DND-41 (cell line): ENCODE measurements at regions not wholly inside any gene's neighbourhood (a gene's known extent, or its start where the extent isn't known, plus 50 kb on each side); places are given as distances from the start of the nearest gene placed in this dataset.

Experiments
- EZH2 ChIP-seq: IDR thresholded peaks from 3 replicates; pipeline ENCODE4 v1.6.1; 2012; ENCODE audit warnings: borderline replicate concordance, low read depth, mild to moderate bottlenecking, moderate library complexity, low read length, inconsistent platforms; ENCODE audit not compliant: severe bottlenecking
- TF ChIP-seq, protein P1 (sequence below): IDR thresholded peaks from 2 replicates; pipeline ENCODE4 v1.5.1; 2012; ENCODE audit warnings: borderline replicate concordance, low read length, moderate library complexity, mild to moderate bottlenecking; ENCODE audit not compliant: poor library complexity, severe bottlenecking; ENCODE audit errors: extremely low read depth

DNA sequence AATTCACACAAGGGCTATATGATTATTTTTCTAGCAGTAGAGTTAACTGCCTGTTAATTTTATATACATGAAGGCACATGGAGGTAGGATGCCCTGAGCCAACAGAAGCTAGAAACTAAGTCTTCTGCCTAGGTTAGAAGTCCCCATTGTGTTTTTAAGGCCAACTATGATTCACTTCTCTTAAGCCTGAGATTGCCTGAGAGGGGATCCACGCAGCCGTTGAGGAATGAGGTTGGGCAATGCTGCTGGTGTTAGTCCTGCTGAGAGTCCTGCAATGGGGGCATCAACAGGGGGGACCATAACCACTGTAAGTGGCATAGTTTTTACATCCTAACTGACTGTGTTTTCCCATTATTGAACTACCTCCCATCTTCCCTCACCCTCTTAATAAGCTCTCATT is 60.1 kb upstream of the PFN2 start:
- TF ChIP-seq, protein P1, sequence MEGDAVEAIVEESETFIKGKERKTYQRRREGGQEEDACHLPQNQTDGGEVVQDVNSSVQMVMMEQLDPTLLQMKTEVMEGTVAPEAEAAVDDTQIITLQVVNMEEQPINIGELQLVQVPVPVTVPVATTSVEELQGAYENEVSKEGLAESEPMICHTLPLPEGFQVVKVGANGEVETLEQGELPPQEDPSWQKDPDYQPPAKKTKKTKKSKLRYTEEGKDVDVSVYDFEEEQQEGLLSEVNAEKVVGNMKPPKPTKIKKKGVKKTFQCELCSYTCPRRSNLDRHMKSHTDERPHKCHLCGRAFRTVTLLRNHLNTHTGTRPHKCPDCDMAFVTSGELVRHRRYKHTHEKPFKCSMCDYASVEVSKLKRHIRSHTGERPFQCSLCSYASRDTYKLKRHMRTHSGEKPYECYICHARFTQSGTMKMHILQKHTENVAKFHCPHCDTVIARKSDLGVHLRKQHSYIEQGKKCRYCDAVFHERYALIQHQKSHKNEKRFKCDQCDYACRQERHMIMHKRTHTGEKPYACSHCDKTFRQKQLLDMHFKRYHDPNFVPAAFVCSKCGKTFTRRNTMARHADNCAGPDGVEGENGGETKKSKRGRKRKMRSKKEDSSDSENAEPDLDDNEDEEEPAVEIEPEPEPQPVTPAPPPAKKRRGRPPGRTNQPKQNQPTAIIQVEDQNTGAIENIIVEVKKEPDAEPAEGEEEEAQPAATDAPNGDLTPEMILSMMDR, result no peak
- TF ChIP-seq EZH2, result no peak
